HEK293T (cell line): ENCODE measurements at regions not wholly inside any gene's neighbourhood (a gene's known extent, or its start where the extent isn't known, plus 50 kb on each side); places are given as distances from the start of the nearest gene placed in this dataset.

ENCODE experiments used
- CTCF ChIA-PET: fragments of 350-600 bp; formaldehyde crosslinking; extraction: SDS; loops from one replicate; lab custom pipeline; 2021; ENCODE audit warnings: antibody characterized with exemption, inconsistent platforms; lab: Yijun Ruan, JAX
- POLR2A ChIA-PET: fragments of 350-600 bp; formaldehyde crosslinking; extraction: SDS; loops from one replicate; lab custom pipeline; 2020; ENCODE audit warnings: antibody characterized with exemption, inconsistent platforms; lab: Yijun Ruan, JAX
- DNase-seq: peaks from one replicate; pipeline ENCODE4 v3.0.0; 2012; ENCODE audit warnings: mixed read lengths; ENCODE audit errors: extremely low spot score
- ARNT ChIP-seq: fragments of 450-650 bp; IDR thresholded peaks from 2 replicates; pipeline ENCODE4 v1.6.1; 2017; ENCODE audit warnings: mild to moderate bottlenecking
- BHLHE40 ChIP-seq: fragments of 450-650 bp; IDR thresholded peaks from 2 replicates; pipeline ENCODE4 v1.6.1; 2016; ENCODE audit warnings: mild to moderate bottlenecking, moderate library complexity, borderline replicate concordance
- CTBP1 ChIP-seq: fragments of 450-650 bp; IDR thresholded peaks from 2 replicates; pipeline ENCODE4 v1.6.1; 2016; ENCODE audit warnings: borderline replicate concordance
- ELF4 ChIP-seq: fragments of 450-650 bp; IDR thresholded peaks from 2 replicates; pipeline ENCODE4 v1.6.1; 2017; ENCODE audit warnings: antibody characterized with exemption
- FOXA1 ChIP-seq: fragments of 450-650 bp; IDR thresholded peaks from 2 replicates; pipeline ENCODE4 v1.6.1; 2016; ENCODE audit warnings: mild to moderate bottlenecking
- FOXK2 ChIP-seq: fragments of 450-650 bp; IDR thresholded peaks from 2 replicates; pipeline ENCODE4 v1.6.1; 2016; ENCODE audit warnings: mild to moderate bottlenecking
- FOXM1 ChIP-seq: fragments of 450-650 bp; IDR thresholded peaks from 2 replicates; pipeline ENCODE4 v1.6.1; 2017; ENCODE audit warnings: mild to moderate bottlenecking, borderline replicate concordance
- HDGF ChIP-seq: fragments of 450-650 bp; IDR thresholded peaks from 2 replicates; pipeline ENCODE4 v1.6.1; 2017; ENCODE audit warnings: antibody characterized with exemption, borderline replicate concordance
- L3MBTL2 ChIP-seq: fragments of 450-650 bp; conservative IDR thresholded peaks from 2 replicates; pipeline ENCODE4 v1.6.1; 2016; ENCODE audit warnings: mild to moderate bottlenecking
- LEF1 ChIP-seq: fragments of 450-650 bp; IDR thresholded peaks from 2 replicates; pipeline ENCODE4 v1.6.1; 2017; ENCODE audit warnings: mild to moderate bottlenecking, borderline replicate concordance
- NFRKB ChIP-seq: fragments of 450-650 bp; IDR thresholded peaks from 2 replicates; pipeline ENCODE4 v1.6.1; 2016; ENCODE audit warnings: mild to moderate bottlenecking, moderate library complexity
- PKNOX1 ChIP-seq: fragments of 450-650 bp; IDR thresholded peaks from 2 replicates; pipeline ENCODE4 v1.6.1; 2016
- SP1 ChIP-seq: fragments of 450-650 bp; IDR thresholded peaks from 2 replicates; pipeline ENCODE4 v1.6.1; 2017
- SUZ12 ChIP-seq: fragments of 450-650 bp; IDR thresholded peaks from 2 replicates; pipeline ENCODE4 v1.6.1; 2016; ENCODE audit warnings: mild to moderate bottlenecking
- TARDBP ChIP-seq: fragments of 450-650 bp; IDR thresholded peaks from 2 replicates; pipeline ENCODE4 v1.6.1; 2016
- ZNF384 ChIP-seq: fragments of 450-650 bp; IDR thresholded peaks from 2 replicates; pipeline ENCODE4 v1.6.1; 2016

GRCh38 chr11:15446315-15446714 lies 331.6 kb downstream of the INSC start:
- CTCF ChIA-PET = no interaction called here
- DNase-seq = no peak
- no peak for TF ChIP-seq HDGF
- no peak for TF ChIP-seq FOXK2
- TF ChIP-seq ZNF384 = no peak
- no peak for TF ChIP-seq SUZ12
- no peak for TF ChIP-seq TARDBP
- TF ChIP-seq LEF1 = no peak
- no peak for TF ChIP-seq NFRKB
- POLR2A ChIA-PET = no interaction called here

GRCh38 chr11:15446929-15447328 lies 332.2 kb downstream of the INSC start:
- TF ChIP-seq L3MBTL2 (no peak), ZNF384 (no peak), CTBP1 (no peak), LEF1 (no peak), TARDBP (no peak), SP1 (no peak), ELF4 (no peak), HDGF (no peak), BHLHE40 (no peak), FOXA1 (no peak), PKNOX1 (no peak), SUZ12 (no peak), ARNT (no peak)
- POLR2A ChIA-PET = no interaction called here
- CTCF ChIA-PET = no interaction called here

GRCh38 chr11:15451713-15452112 lies 337.0 kb downstream of the INSC start:
- POLR2A ChIA-PET = no interaction called here
- DNase-seq = no peak
- TF ChIP-seq CTBP1 = no peak
- no peak for TF ChIP-seq ELF4
- TF ChIP-seq ARNT = no peak
- no peak for TF ChIP-seq FOXK2
- no peak for TF ChIP-seq ZNF384
- TF ChIP-seq SUZ12 = no peak
- CTCF ChIA-PET = no interaction called here

More at GRCh38 chr11:15446929-15447328, 332.2 kb downstream of the INSC start:
- no peak for DNase-seq

- no peak for DNase-seq
- POLR2A ChIA-PET = interaction anchor here (1.1 kb wide), 1 partner anchor 43 kb away, joined by 3 read pairs; no protein-coding TSS in a partner anchor
- TF ChIP-seq ZNF384 = no peak
- TF ChIP-seq ELF4 = no peak
- no peak for TF ChIP-seq BHLHE40
- no peak for TF ChIP-seq FOXA1
- no peak for TF ChIP-seq FOXK2
- no peak for TF ChIP-seq L3MBTL2
- no peak for TF ChIP-seq HDGF
- no peak for TF ChIP-seq PKNOX1
- TF ChIP-seq NFRKB = no peak
- no peak for TF ChIP-seq CTBP1
- no peak for TF ChIP-seq FOXM1
- no peak for TF ChIP-seq SUZ12
- TF ChIP-seq ARNT = no peak
- TF ChIP-seq TARDBP = no peak
- no peak for TF ChIP-seq SP1
- TF ChIP-seq LEF1 = no peak
- CTCF ChIA-PET = no interaction called here
Measured at GRCh38 chr11:15453211-15453765, 338.6 kb downstream of the INSC start.

- ChIA-PET CTCF (no interaction called here), POLR2A (no interaction called here)
- DNase-seq = no peak
Measured at GRCh38 chr11:15468466-15468865, 353.7 kb downstream of the INSC start.

GRCh38 chr11:15471048-15471894 lies 356.5 kb downstream of the INSC start:
- DNase-seq = no peak
- no peak for TF ChIP-seq SUZ12
- no peak for TF ChIP-seq FOXK2
- no peak for TF ChIP-seq ARNT
- no peak for TF ChIP-seq FOXM1
- no peak for TF ChIP-seq FOXA1
- no peak for TF ChIP-seq CTBP1
- no peak for TF ChIP-seq ELF4
- no peak for TF ChIP-seq SP1
- no peak for TF ChIP-seq PKNOX1
- no peak for TF ChIP-seq TARDBP
- TF ChIP-seq NFRKB = no peak
- no peak for TF ChIP-seq LEF1
- no peak for TF ChIP-seq BHLHE40
- no peak for TF ChIP-seq HDGF
- no peak; the same call in 1 of the 2 replicates for TF ChIP-seq L3MBTL2
- no peak for TF ChIP-seq ZNF384
- POLR2A ChIA-PET = no interaction called here
- CTCF ChIA-PET = no interaction called here

More at GRCh38 chr11:15468466-15468865, 353.7 kb downstream of the INSC start:
- TF ChIP-seq PKNOX1 (no peak), FOXM1 (no peak), CTBP1 (no peak)
